ENCODE measurements at regions not wholly inside any gene's neighbourhood (a gene's known extent, or its start where the extent isn't known, plus 50 kb on each side); places are given as distances from the start of the nearest gene placed in this dataset.

GRCh38 chr15:62790546-62790945 lies 252.0 kb upstream of the TPM1 start:
- TF ChIP-seq CTCF (IDR thresholded peaks at IDR 0.05; ENCODE audit: low read depth, low read length) (no peak), EZH2phosphoT487 (IDR thresholded peaks at IDR 0.05; ENCODE audit: low read depth) (no peak)

Measured in OCI-LY3 (cell line).